HS-27A (cell line): ENCODE measurements at regions not wholly inside any gene's neighbourhood (a gene's known extent, or its start where the extent isn't known, plus 50 kb on each side); places are given as distances from the start of the nearest gene placed in this dataset.
"Not testable (repeated sequence)": the region's sequence is repeated elsewhere in the genome, so short reads cannot be mapped to it uniquely, and the experiment has no call there.

Source experiments
- DNase-seq: peaks from one replicate; pipeline ENCODE4 v3.0.0-alpha.2; 2012; ENCODE audit warnings: low read depth, missing footprints

- no peak for DNase-seq
These were observed 115.6 kb upstream of the METAP2 start for GRCh38 chr12:95358111-95359083.

GRCh38 chr12:95365912-95366311 lies 108.0 kb upstream of the METAP2 start:
- DNase-seq = no peak

GRCh38 chr12:95368931-95369330 lies 105.0 kb upstream of the METAP2 start:
- DNase-seq = no peak

- no peak for DNase-seq
These were observed 102.4 kb upstream of the METAP2 start for GRCh38 chr12:95371571-95371970.

- DNase-seq = not testable (repeated sequence)
These were observed 94.5 kb upstream of the METAP2 start for GRCh38 chr12:95379481-95379880.

GRCh38 chr12:95380334-95380733 lies 93.6 kb upstream of the METAP2 start:
- not testable (repeated sequence) for DNase-seq

GRCh38 chr12:95380997-95381786 lies 92.8 kb upstream of the METAP2 start:
- DNase-seq = no peak

GRCh38 chr12:95383920-95384319 lies 90.0 kb upstream of the METAP2 start:
- not testable (repeated sequence) for DNase-seq

- DNase-seq = no peak
These were observed 89.2 kb upstream of the METAP2 start for GRCh38 chr12:95384785-95385184.

GRCh38 chr12:95385246-95386035 lies 88.5 kb upstream of the METAP2 start:
- no peak for DNase-seq

- DNase-seq = no peak
These were observed 87.9 kb upstream of the METAP2 start for GRCh38 chr12:95386051-95386450.

GRCh38 chr12:95388260-95388659 lies 85.7 kb upstream of the METAP2 start:
- not testable (repeated sequence) for DNase-seq

GRCh38 chr12:95390192-95390591 lies 83.8 kb upstream of the METAP2 start:
- no peak for DNase-seq

GRCh38 chr12:95390932-95391331 lies 83.0 kb upstream of the METAP2 start:
- no peak for DNase-seq

GRCh38 chr12:95393191-95393790 lies 80.7 kb upstream of the METAP2 start:
- DNase-seq = no peak

- no peak for DNase-seq
These were observed 78.3 kb upstream of the METAP2 start for GRCh38 chr12:95395696-95396095.

- DNase-seq = no peak
These were observed 77.0 kb upstream of the METAP2 start for GRCh38 chr12:95396849-95397468.

GRCh38 chr12:95397571-95397970 lies 76.4 kb upstream of the METAP2 start:
- no peak for DNase-seq

GRCh38 chr12:95402096-95402495 lies 71.9 kb upstream of the METAP2 start:
- DNase-seq = no peak

- no peak for DNase-seq
These were observed 65.8 kb upstream of the METAP2 start for GRCh38 chr12:95408201-95408600.

GRCh38 chr12:95411057-95411456 lies 62.9 kb upstream of the METAP2 start:
- DNase-seq = no peak
